Esophagus squamous epithelium (tissue), 4 donors: ENCODE measurements at regions not wholly inside any gene's neighbourhood (a gene's known extent, or its start where the extent isn't known, plus 50 kb on each side); places are given as distances from the start of the nearest gene placed in this dataset.
"Not testable (repeated sequence)": the region's sequence is repeated elsewhere in the genome, so short reads cannot be mapped to it uniquely, and the experiment has no call there.

Source experiments
- CTCF ChIP-seq, 6 experiments: fragments of 450-650 bp in 4 of 6; fragments of 200-600 bp in 2 of 6; sonication (generic) in 2 of 6; IDR thresholded peaks; one replicate each; pipeline ENCODE4 v1.5.1; 2016 to 2019; ENCODE audit warnings: antibody characterized with exemption in 6 of 6, mild to moderate bottlenecking in 4 of 6, moderate library complexity in 4 of 6
- POLR2A ChIP-seq, 4 donors: fragments of 450-650 bp; IDR thresholded peaks; one replicate each; pipeline ENCODE4 v1.6.1; 2017; ENCODE audit warnings: antibody characterized with exemption in 4 of 4, mild to moderate bottlenecking in 4 of 4, moderate library complexity in 3 of 4

- TF ChIP-seq CTCF, POLR2A (IDR thresholded peaks at IDR 0.05): not testable (repeated sequence)
These were observed 90.6 kb upstream of the CD44 start for GRCh38 chr11:35048346-35048745.
